ENCODE measurements at regions not wholly inside any gene's neighbourhood (a gene's known extent, or its start where the extent isn't known, plus 50 kb on each side); places are given as distances from the start of the nearest gene placed in this dataset.

GRCh38 chr4:41468122-41468521, 69.8 kb upstream of the LIMCH1 start:
- TF ChIP-seq, protein P1, sequence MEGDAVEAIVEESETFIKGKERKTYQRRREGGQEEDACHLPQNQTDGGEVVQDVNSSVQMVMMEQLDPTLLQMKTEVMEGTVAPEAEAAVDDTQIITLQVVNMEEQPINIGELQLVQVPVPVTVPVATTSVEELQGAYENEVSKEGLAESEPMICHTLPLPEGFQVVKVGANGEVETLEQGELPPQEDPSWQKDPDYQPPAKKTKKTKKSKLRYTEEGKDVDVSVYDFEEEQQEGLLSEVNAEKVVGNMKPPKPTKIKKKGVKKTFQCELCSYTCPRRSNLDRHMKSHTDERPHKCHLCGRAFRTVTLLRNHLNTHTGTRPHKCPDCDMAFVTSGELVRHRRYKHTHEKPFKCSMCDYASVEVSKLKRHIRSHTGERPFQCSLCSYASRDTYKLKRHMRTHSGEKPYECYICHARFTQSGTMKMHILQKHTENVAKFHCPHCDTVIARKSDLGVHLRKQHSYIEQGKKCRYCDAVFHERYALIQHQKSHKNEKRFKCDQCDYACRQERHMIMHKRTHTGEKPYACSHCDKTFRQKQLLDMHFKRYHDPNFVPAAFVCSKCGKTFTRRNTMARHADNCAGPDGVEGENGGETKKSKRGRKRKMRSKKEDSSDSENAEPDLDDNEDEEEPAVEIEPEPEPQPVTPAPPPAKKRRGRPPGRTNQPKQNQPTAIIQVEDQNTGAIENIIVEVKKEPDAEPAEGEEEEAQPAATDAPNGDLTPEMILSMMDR (conservative IDR thresholded peaks at IDR 0.05; ENCODE audit: low read depth, low read length): no peak
- no peak for TF ChIP-seq EZH2 (IDR thresholded peaks at IDR 0.05; ENCODE audit: low read length, unreplicated experiment)
- no peak for TF ChIP-seq EZH2phosphoT487 (IDR thresholded peaks at IDR 0.05; ENCODE audit: borderline replicate concordance, low read length)

All from PC-3 (cell line).